Bronchial epithelial cell (primary cell): ENCODE measurements at regions not wholly inside any gene's neighbourhood (a gene's known extent, or its start where the extent isn't known, plus 50 kb on each side); places are given as distances from the start of the nearest gene placed in this dataset.

Experiments
- DNase-seq: peaks from one replicate; pipeline ENCODE4 v3.0.0-alpha.2; 2010; ENCODE audit warnings: low read depth
- FAIRE-seq: peaks from 2 replicates; lab custom pipeline; 2011; peaks lifted over from hg19 to GRCh38; lab: Jason Lieb, UNC
- H3K27me3 ChIP-seq: 2 replicates; pipeline ENCODE4 v1.5.1; 2011; ENCODE audit warnings: low read length; ENCODE audit not compliant: control insufficient read depth, insufficient read depth
- H3K36me3 ChIP-seq: 2 replicates; pipeline ENCODE4 v1.5.1; 2011; ENCODE audit warnings: low read length; ENCODE audit not compliant: control insufficient read depth, insufficient read depth
- H3K4me3 ChIP-seq: 2 replicates; pipeline ENCODE4 v1.5.1; 2011; ENCODE audit warnings: mild to moderate bottlenecking, low read depth, low read length, control low read depth
- CTCF ChIP-seq: IDR thresholded peaks from 2 replicates; pipeline ENCODE4 v1.5.1; 2011; ENCODE audit warnings: mild to moderate bottlenecking, moderate library complexity, low read length, control low read depth, inconsistent platforms; ENCODE audit not compliant: insufficient read depth, severe bottlenecking

- FAIRE-seq (no peak), DNase-seq (no peak)
- Histone ChIP-seq H3K4me3 (no peak overlapping the region), H3K27me3 (no peaks in the 10 kb centered on the region), H3K36me3 (no peaks in the 10 kb centered on the region)
- no peak for TF ChIP-seq CTCF
Observed at GRCh38 chr7:17463511-17464085, 165.1 kb downstream of the AHR start.

GRCh38 chr7:17466216-17466615 is 167.8 kb downstream of the AHR start:
- TF ChIP-seq CTCF: no peak
- H3K4me3 ChIP-seq: no peak overlapping the region
- FAIRE-seq (no peak), DNase-seq (no peak)
- H3K36me3 ChIP-seq: no peaks in the 10 kb centered on the region
- H3K27me3 ChIP-seq: no peaks in the 10 kb centered on the region

- TF ChIP-seq CTCF: no peak
- FAIRE-seq (peak; percentile 50), DNase-seq (no peak)
- no peak overlapping the region for H3K4me3 ChIP-seq
- no peaks in the 10 kb centered on the region for H3K36me3 ChIP-seq
- H3K27me3 ChIP-seq: no peaks in the 10 kb centered on the region
Observed at GRCh38 chr7:17467386-17467945, 169.0 kb downstream of the AHR start.

- no peak for FAIRE-seq
Observed at GRCh38 chr7:17471325-17471724, 172.9 kb downstream of the AHR start.

GRCh38 chr7:17472518-17472917 is 174.1 kb downstream of the AHR start:
- Histone ChIP-seq H3K27me3 (no peaks in the 10 kb centered on the region), H3K4me3 (no peak overlapping the region), H3K36me3 (no peaks in the 10 kb centered on the region)
- no peak for DNase-seq
- no peak for FAIRE-seq
- TF ChIP-seq CTCF: no peak

More at GRCh38 chr7:17471325-17471724, 172.9 kb downstream of the AHR start:
- no peak for TF ChIP-seq CTCF
- H3K27me3 ChIP-seq: no peaks in the 10 kb centered on the region
- DNase-seq: no peak
- H3K4me3 ChIP-seq: no peak overlapping the region
- no peaks in the 10 kb centered on the region for H3K36me3 ChIP-seq

- Histone ChIP-seq H3K4me3 (no peak overlapping the region), H3K27me3 (no peaks in the 10 kb centered on the region), H3K36me3 (no peaks in the 10 kb centered on the region)
- TF ChIP-seq CTCF: no peak
- DNase-seq (no peak), FAIRE-seq (no peak)
Observed at GRCh38 chr7:17472939-17473338, 174.5 kb downstream of the AHR start.
